IPS-20b (cell line): ENCODE measurements at regions not wholly inside any gene's neighbourhood (a gene's known extent, or its start where the extent isn't known, plus 50 kb on each side); places are given as distances from the start of the nearest gene placed in this dataset.

Source experiments
- H3K27ac ChIP-seq: one replicate; pipeline ENCODE4 v1.5.1; 2013; ENCODE audit warnings: low read length
- H3K27me3 ChIP-seq: 2 replicates; pipeline ENCODE4 v1.6.1; 2013; ENCODE audit warnings: mild to moderate bottlenecking, low read length, inconsistent platforms; ENCODE audit not compliant: insufficient read depth
- H3K36me3 ChIP-seq: 2 replicates; pipeline ENCODE4 v1.6.1; 2013; ENCODE audit warnings: low read depth, mild to moderate bottlenecking, inconsistent platforms, low read length, moderate library complexity; ENCODE audit not compliant: insufficient read depth
- H3K4me1 ChIP-seq: 2 replicates; pipeline ENCODE4 v1.6.1; 2013; ENCODE audit warnings: mild to moderate bottlenecking, control low read depth, inconsistent platforms, low read length, moderate library complexity; ENCODE audit not compliant: insufficient read depth
- H3K4me3 ChIP-seq: 2 replicates; pipeline ENCODE4 v1.5.1; 2013; ENCODE audit warnings: mild to moderate bottlenecking, low read length, inconsistent platforms
- H3K9ac ChIP-seq: 2 replicates; pipeline ENCODE4 v1.6.1; 2013; ENCODE audit warnings: low read depth, mild to moderate bottlenecking, inconsistent platforms, low read length, moderate library complexity
- H3K9me3 ChIP-seq: 2 replicates; pipeline ENCODE4 v1.6.1; 2013; ENCODE audit warnings: mild to moderate bottlenecking, low read depth, low read length, inconsistent platforms; ENCODE audit not compliant: insufficient read depth

DNA sequence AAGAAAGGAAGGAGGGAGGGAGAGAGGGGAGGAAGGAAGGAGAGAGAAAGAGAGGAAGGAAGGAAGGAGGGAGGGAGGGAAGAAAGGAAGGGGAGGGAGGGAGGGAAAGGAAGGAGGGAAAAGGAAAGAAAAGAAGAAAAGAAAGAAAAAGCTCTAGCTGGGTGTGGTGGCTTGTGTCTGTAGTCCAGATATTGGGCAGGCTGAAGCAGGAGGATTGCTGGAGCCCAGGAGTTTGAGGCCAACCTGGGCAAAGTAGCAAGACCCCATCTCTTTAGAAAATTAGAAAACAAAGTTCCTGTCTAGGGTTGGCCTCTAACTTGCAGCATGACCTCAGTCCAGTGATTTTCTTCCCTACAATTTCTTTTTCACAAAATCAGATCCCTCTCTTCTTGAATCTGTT, 208.2 kb upstream of the NUDT4 start:
- H3K27ac ChIP-seq = no peak overlapping the region
- no peaks in the 10 kb centered on the region; the same call in 1 of the 2 replicates for H3K4me1 ChIP-seq
- no peak overlapping the region for H3K9ac ChIP-seq
- H3K4me3 ChIP-seq = no peak overlapping the region
- no peaks in the 10 kb centered on the region for H3K36me3 ChIP-seq
- no peaks in the 10 kb centered on the region for H3K9me3 ChIP-seq
- H3K27me3 ChIP-seq = peaks cover 22% of the 10 kb centered on the region

- peaks cover 22% of the 10 kb centered on the region for H3K27me3 ChIP-seq
- no peaks in the 10 kb centered on the region; the same call in 1 of the 2 replicates for H3K4me1 ChIP-seq
- no peak overlapping the region for H3K27ac ChIP-seq
- no peak overlapping the region for H3K4me3 ChIP-seq
- H3K9ac ChIP-seq = no peak overlapping the region
- no peaks in the 10 kb centered on the region for H3K36me3 ChIP-seq
- no peaks in the 10 kb centered on the region for H3K9me3 ChIP-seq
Observed at GRCh38 chr12:93170928-93171327, 206.8 kb upstream of the NUDT4 start.

DNA sequence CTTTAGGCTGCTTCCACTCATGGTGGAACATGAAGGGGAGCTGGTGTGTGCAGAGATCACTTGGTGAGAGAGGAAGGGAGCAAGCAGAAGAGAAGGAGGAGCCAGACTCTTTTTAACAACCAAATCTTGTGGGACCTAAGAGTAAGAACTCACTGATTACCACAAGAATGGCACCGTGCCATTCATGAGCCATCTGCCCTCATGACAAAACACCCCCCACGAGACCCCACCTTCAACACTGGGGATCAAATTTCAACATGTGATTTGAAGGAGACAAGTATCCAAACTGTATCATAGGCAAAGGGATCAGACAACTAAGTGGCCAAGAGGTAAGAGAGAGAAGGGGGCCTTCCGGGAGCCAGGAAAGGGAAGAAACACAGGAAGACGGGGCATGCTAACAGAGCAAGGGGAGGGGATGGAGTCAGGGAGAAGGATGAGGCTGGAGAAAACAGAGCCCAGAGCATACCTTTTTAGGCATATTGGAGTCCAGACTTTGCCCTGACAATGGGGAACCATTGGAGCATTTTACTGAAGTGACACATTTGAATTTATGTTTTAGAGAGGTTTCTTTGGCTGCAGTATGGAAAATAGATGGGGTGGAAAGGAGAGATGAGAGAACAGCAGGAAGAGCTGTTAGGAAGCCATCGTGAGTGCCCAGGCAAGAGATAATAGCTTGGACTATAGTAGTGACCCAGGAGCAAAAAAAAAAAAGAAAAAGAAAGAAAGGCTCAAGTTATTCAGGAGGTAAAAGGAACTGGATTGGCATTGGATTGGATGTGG, 204.4 kb upstream of the NUDT4 start:
- Histone ChIP-seq H3K4me1 (no peaks in the 10 kb centered on the region), H3K9me3 (peaks cover 4% of the 10 kb centered on the region; the same call in 1 of the 2 replicates), H3K27me3 (peaks cover 5% of the 10 kb centered on the region), H3K4me3 (no peak overlapping the region), H3K9ac (no peak overlapping the region), H3K36me3 (no peaks in the 10 kb centered on the region), H3K27ac (no peak overlapping the region)

DNA sequence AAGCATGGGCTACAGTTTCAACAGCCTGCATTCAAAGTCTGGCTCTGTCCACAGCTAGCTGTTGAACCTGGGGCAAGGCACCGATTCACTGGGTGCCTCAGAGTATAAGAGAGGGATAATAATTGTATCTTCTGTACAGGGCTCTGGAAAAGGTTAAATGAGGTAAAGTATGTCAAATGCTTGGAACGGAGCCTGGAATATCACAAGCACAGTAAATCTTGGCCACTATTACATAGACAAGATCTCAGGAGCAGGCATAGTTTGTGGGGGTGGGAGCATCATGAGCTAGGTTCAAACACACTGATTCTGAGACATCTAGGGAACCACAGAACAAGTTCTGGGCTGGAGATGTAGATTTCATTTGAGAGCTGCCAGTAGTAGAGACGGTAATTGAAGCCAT, 203.7 kb upstream of the NUDT4 start:
- H3K9ac ChIP-seq = no peak overlapping the region
- no peak overlapping the region for H3K27ac ChIP-seq
- no peaks in the 10 kb centered on the region for H3K36me3 ChIP-seq
- H3K9me3 ChIP-seq = peaks cover 9% of the 10 kb centered on the region; the same call in 1 of the 2 replicates
- H3K4me1 ChIP-seq = no peaks in the 10 kb centered on the region
- H3K27me3 ChIP-seq = no peaks in the 10 kb centered on the region; the same call in 1 of the 2 replicates
- H3K4me3 ChIP-seq = no peak overlapping the region

DNA sequence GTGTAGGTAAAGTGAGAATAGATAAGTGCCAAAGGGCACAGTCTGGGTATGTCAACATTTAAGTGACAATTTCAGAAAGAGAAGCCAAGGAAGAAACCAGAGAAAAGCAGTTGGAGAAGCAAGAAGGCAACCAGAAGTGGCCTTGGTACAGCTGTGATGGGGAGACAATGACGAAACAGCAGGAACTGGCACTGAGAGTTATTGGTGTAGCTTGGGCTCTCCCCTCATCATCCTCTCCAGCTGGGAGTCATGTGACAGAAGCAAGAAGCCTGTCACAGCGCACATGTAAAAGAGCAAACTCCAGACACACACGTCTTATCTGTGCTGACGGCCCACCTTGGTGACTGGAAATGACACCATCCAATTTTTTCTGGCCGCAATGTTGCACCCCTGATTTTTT, 203.3 kb upstream of the NUDT4 start:
- H3K4me3 ChIP-seq = no peak overlapping the region
- H3K36me3 ChIP-seq = no peaks in the 10 kb centered on the region
- H3K9ac ChIP-seq = no peak overlapping the region
- no peaks in the 10 kb centered on the region; the same call in 1 of the 2 replicates for H3K27me3 ChIP-seq
- no peaks in the 10 kb centered on the region for H3K4me1 ChIP-seq
- H3K27ac ChIP-seq = no peak overlapping the region
- H3K9me3 ChIP-seq = peaks cover 9% of the 10 kb centered on the region; the same call in 1 of the 2 replicates

DNA sequence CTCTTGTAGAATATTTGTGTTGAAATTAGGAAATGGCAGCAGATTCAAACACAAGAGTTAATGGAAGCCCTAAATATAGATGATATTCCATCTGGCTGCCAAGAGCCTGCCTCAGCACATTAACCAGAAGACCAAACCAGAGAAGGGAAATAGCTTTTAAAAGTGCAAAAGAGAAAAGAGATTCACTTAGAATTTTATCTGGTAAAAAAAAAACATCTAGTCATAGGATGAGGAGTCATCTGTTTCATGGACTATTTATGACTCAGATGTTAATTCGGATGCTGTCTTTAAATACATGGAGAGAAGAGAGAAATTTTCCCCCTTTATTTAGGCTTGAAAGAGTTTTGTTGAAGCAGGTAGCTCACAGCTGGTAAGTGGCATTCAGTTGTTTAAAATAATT, 201.6 kb upstream of the NUDT4 start:
- Histone ChIP-seq H3K27me3 (no peaks in the 10 kb centered on the region; the same call in 1 of the 2 replicates), H3K4me1 (no peaks in the 10 kb centered on the region), H3K9me3 (peaks cover 9% of the 10 kb centered on the region; the same call in 1 of the 2 replicates), H3K36me3 (no peaks in the 10 kb centered on the region), H3K27ac (no peak overlapping the region), H3K9ac (no peak overlapping the region), H3K4me3 (no peak overlapping the region)

- H3K4me1 ChIP-seq = no peaks in the 10 kb centered on the region
- H3K27me3 ChIP-seq = no peaks in the 10 kb centered on the region; the same call in 1 of the 2 replicates
- no peak overlapping the region for H3K4me3 ChIP-seq
- H3K36me3 ChIP-seq = no peaks in the 10 kb centered on the region
- H3K27ac ChIP-seq = no peak overlapping the region
- no peak overlapping the region for H3K9ac ChIP-seq
- H3K9me3 ChIP-seq = peaks cover 9% of the 10 kb centered on the region; the same call in 1 of the 2 replicates
Observed at GRCh38 chr12:93176610-93177126, 201.1 kb upstream of the NUDT4 start.

GRCh38 chr12:93177208-93178153, 200.2 kb upstream of the NUDT4 start:
- no peaks in the 10 kb centered on the region for H3K27me3 ChIP-seq
- H3K4me1 ChIP-seq = no peaks in the 10 kb centered on the region
- no peak overlapping the region for H3K27ac ChIP-seq
- no peak overlapping the region for H3K9ac ChIP-seq
- H3K9me3 ChIP-seq = peaks cover 9% of the 10 kb centered on the region; the same call in 1 of the 2 replicates
- no peak overlapping the region for H3K4me3 ChIP-seq
- H3K36me3 ChIP-seq = no peaks in the 10 kb centered on the region

DNA sequence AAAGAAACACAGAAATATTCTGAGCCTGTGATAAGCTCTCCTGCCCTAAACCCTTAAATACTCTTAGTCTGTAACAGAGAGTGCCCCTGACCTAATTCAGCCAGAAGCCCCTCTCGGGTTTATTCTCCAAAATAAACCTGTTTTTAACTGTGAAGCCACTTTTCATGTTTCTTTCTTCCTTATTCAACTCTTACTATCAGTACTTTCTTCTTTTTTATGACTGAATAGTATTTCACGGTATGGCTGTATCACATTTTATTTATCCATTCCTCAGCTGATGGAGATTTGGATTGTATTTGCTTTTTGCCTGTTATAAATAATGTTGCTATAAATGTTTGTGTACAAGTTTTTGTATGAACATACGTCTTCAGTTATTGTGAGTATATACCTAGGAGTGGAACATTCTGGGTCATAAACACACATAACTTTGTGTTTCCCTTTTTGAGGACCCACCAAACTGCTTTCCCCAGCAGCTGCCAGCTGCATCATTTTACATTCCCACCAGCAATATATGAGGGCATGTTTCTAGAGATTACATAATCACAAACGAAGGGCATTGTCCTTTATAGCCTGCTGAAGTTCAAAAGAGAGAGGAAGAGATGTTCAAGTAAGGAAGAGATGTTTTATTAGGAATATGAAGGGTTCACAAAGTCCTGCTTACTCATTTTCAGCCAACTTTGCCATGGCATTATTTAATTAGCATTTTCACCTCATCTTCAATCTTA, 199.4 kb upstream of the NUDT4 start:
- no peaks in the 10 kb centered on the region for H3K4me1 ChIP-seq
- H3K9me3 ChIP-seq = peaks cover 9% of the 10 kb centered on the region; the same call in 1 of the 2 replicates
- H3K4me3 ChIP-seq = no peak overlapping the region
- H3K27ac ChIP-seq = no peak overlapping the region
- no peaks in the 10 kb centered on the region for H3K27me3 ChIP-seq
- no peaks in the 10 kb centered on the region for H3K36me3 ChIP-seq
- H3K9ac ChIP-seq = no peak overlapping the region

GRCh38 chr12:93179792-93180191, 197.9 kb upstream of the NUDT4 start:
- no peak overlapping the region for H3K9ac ChIP-seq
- no peak overlapping the region for H3K4me3 ChIP-seq
- no peaks in the 10 kb centered on the region for H3K36me3 ChIP-seq
- H3K27me3 ChIP-seq = no peaks in the 10 kb centered on the region
- peaks cover 9% of the 10 kb centered on the region; the same call in 1 of the 2 replicates for H3K9me3 ChIP-seq
- H3K27ac ChIP-seq = no peak overlapping the region
- no peaks in the 10 kb centered on the region for H3K4me1 ChIP-seq

GRCh38 chr12:93180566-93180965, 197.2 kb upstream of the NUDT4 start:
- Histone ChIP-seq H3K9me3 (peaks cover 9% of the 10 kb centered on the region; the same call in 1 of the 2 replicates), H3K36me3 (no peaks in the 10 kb centered on the region), H3K4me3 (no peak overlapping the region), H3K27ac (no peak overlapping the region), H3K9ac (no peak overlapping the region), H3K4me1 (no peaks in the 10 kb centered on the region), H3K27me3 (no peaks in the 10 kb centered on the region)
